ENCODE measurements at regions not wholly inside any gene's neighbourhood (a gene's known extent, or its start where the extent isn't known, plus 50 kb on each side); places are given as distances from the start of the nearest gene placed in this dataset.

DNA sequence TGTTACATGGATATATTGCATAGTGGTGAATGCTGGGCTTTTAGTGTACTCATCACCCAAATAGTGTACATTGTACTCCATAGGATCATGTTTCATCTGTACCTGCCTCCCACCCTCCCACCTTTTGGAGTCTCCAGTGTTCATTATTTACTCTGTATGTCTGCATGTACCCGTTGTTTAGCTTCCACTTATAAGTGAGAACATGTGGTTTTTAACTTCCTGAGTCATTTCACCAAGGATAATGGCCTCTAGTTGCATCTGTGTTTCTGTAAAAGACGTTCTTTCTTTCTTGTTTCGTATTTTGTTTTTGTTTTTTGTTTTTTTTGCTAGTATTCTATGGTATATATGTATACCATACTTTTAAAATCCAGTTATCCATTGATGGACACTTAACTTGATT lies 107.5 kb downstream of the MSTN start:
- Histone ChIP-seq H3K4ac (replicated peaks; ENCODE audit: insufficient read length, low read depth, low read length) (no peak overlapping the region), H4K5ac (ENCODE audit: insufficient read length, low read depth, low read length) (no peak overlapping the region), H2BK15ac (ENCODE audit: low read length) (no peak overlapping the region), H3K9ac (replicated peaks in 1 of 4; ENCODE audit: extremely low read depth in 1 of 4, low read depth in 3 of 4, low read length in 3 of 4) (no peak overlapping the region), H2BK20ac (ENCODE audit: low read length) (no peak overlapping the region), H2AK5ac (ENCODE audit: low read depth, low read length) (no peak overlapping the region), H3K9me3 (ENCODE audit: insufficient read depth in 2 of 2, low read depth in 1 of 2, low read length in 1 of 2) (no peaks in the 10 kb centered on the region), H2BK120ac (replicated peaks; ENCODE audit: low read depth, low read length) (no peak overlapping the region), H4K20me1 (replicated peaks in 1 of 2; ENCODE audit: control insufficient read depth in 1 of 2, insufficient read depth in 2 of 2, low read length in 2 of 2) (no peaks in the 10 kb centered on the region), H3K36me3 (ENCODE audit: control insufficient read depth in 2 of 4, insufficient read depth in 4 of 4, low read length in 3 of 4) (no peaks in the 10 kb centered on the region), H3K79me1 (ENCODE audit: low read depth, low read length) (no peaks in the 10 kb centered on the region), H3K14ac (ENCODE audit: insufficient read length) (no peak overlapping the region), H4K8ac (ENCODE audit: extremely low read depth, insufficient read depth, low read length) (no peak overlapping the region), H2AFZ (ENCODE audit: low read length) (no peak overlapping the region), H3K23me2 (ENCODE audit: low read depth, low read length) (no peaks in the 10 kb centered on the region), H2BK12ac (ENCODE audit: low read depth, low read length) (no peak overlapping the region), H3K56ac (replicated peaks; ENCODE audit: insufficient read length, low read depth, low read length) (no peak overlapping the region), H3K79me2 (ENCODE audit: control insufficient read depth in 1 of 2, insufficient read depth in 2 of 2, low read length in 2 of 2) (no peaks in the 10 kb centered on the region), H3K4me1 (replicated peaks in 1 of 4; ENCODE audit: control insufficient read depth in 3 of 4, insufficient read depth in 4 of 4, low read length in 3 of 4) (no peaks in the 10 kb centered on the region), H2BK5ac (ENCODE audit: low read depth, low read length) (no peak overlapping the region), H3K27me3 (replicated peaks in 1 of 4; ENCODE audit: control insufficient read depth in 3 of 4, extremely low read depth in 1 of 4, insufficient read depth in 3 of 4, low read length in 3 of 4) (no peaks in the 10 kb centered on the region), H3K27ac (ENCODE audit: low read depth, low read length) (no peak overlapping the region), H3K4me3 (ENCODE audit: extremely low read depth in 1 of 4, insufficient read depth in 2 of 4, low read depth in 3 of 4, low read length in 4 of 4) (no peak overlapping the region), H3K4me2 (ENCODE audit: insufficient read depth in 1 of 2, low read depth in 2 of 2, low read length in 2 of 2) (no peak overlapping the region), H4K91ac (replicated peaks; ENCODE audit: insufficient read length, low read length) (no peak overlapping the region), H3K18ac (ENCODE audit: extremely low read depth, low read length) (no peak overlapping the region), H3K23ac (ENCODE audit: insufficient read length) (no peak overlapping the region)
- FAIRE-seq = no peak
- 86% methylated on average over 3 of the region's 3 CpGs; no CpG with 5 or more reads in 1 of the 2 experiments for WGBS, 2 experiments (ENCODE audit: extremely low coverage in 1 of 2, insufficient coverage in 1 of 2, insufficient read length in 1 of 2, insufficient replicate concordance in 2 of 2, low coverage in 1 of 2, low lambda C conversion rate in 2 of 2, missing lambda C conversion rate in 1 of 2)
- CTCF ChIA-PET (ENCODE audit: partially characterized antibody) = no interaction called here
- DNase-seq (ENCODE audit: low read depth in 1 of 2, low spot score in 2 of 2) = no peak
- POLR2A ChIA-PET (ENCODE audit: partially characterized antibody) = no interaction called here
- TF ChIP-seq SIN3A (conservative IDR thresholded peaks at IDR 0.05 in 1 of 2, IDR thresholded peaks at IDR 0.05 in 1 of 2; ENCODE audit: low read depth in 1 of 2, low read length in 2 of 2) (no peak), SP1 (IDR thresholded peaks at IDR 0.05; ENCODE audit: low read depth, low read length) (no peak)
